ENCODE measurements at regions not wholly inside any gene's neighbourhood (a gene's known extent, or its start where the extent isn't known, plus 50 kb on each side); places are given as distances from the start of the nearest gene placed in this dataset.

GRCh38 chr12:91355150-91356006 lies 172.8 kb upstream of the DCN start:
- Histone ChIP-seq H3F3A (ENCODE audit: insufficient read depth, low read depth) (no peaks in the 10 kb centered on the region), H3K4me1 (replicated peaks; ENCODE audit: insufficient read depth) (no peaks in the 10 kb centered on the region; the same call in 1 of the 2 replicates), H3K9me2 (ENCODE audit: insufficient read depth) (no peaks in the 10 kb centered on the region), H3K79me2 (ENCODE audit: low read depth) (no peaks in the 10 kb centered on the region), H3K4me2 (no peak overlapping the region), H4K20me1 (ENCODE audit: insufficient read depth) (no peaks in the 10 kb centered on the region), H2AFZ (no peak overlapping the region), H3K36me3 (ENCODE audit: low read depth) (no peaks in the 10 kb centered on the region), H3K4me3 (no peak overlapping the region), H3K27me3 (ENCODE audit: insufficient read depth, low read depth) (no peaks in the 10 kb centered on the region), H3K9me3 (ENCODE audit: insufficient read depth, low read depth) (no peaks in the 10 kb centered on the region), H3K27ac (no peak overlapping the region)
- ChIA-PET CTCF (interaction anchor here (1.0 to 1.3 kb wide), 2 partner anchors 377 to 411 kb away, joined by 3 to 4 read pairs; no protein-coding TSS in a partner anchor), POLR2A (ENCODE audit: unreplicated experiment) (no interaction called here)
- BruUV-seq (replicated peaks), result no TSS peak
- no peak for TF ChIP-seq EZH2 (IDR thresholded peaks at IDR 0.05; ENCODE audit: low read depth)
- peak; percentile 86 for TF ChIP-seq CTCF (conservative IDR thresholded peaks at IDR 0.05)
- intact Hi-C loops (cut with micrococcal nuclease; ENCODE audit: unreplicated experiment), result loop anchor here (1.0 to 10.0 kb wide), 4 partner anchors 251 to 411 kb away; no protein-coding TSS in a partner anchor
- peak; percentile 44 to 55 for DNase-seq

GRCh38 chr12:91353266-91353665 lies 170.6 kb upstream of the DCN start:
- no peak overlapping the region for H3K4me3 ChIP-seq
- TF ChIP-seq EZH2 (IDR thresholded peaks at IDR 0.05; ENCODE audit: low read depth) (no peak), CTCF (conservative IDR thresholded peaks at IDR 0.05) (no peak)
- no peaks in the 10 kb centered on the region for H4K20me1 ChIP-seq (ENCODE audit: insufficient read depth)
- ChIA-PET CTCF (no interaction called here), POLR2A (ENCODE audit: unreplicated experiment) (no interaction called here)
- no peaks in the 10 kb centered on the region for H3K79me2 ChIP-seq (ENCODE audit: low read depth)
- no peak overlapping the region for H2AFZ ChIP-seq
- BruUV-seq (replicated peaks), result no TSS peak
- no peaks in the 10 kb centered on the region for H3K27me3 ChIP-seq (ENCODE audit: insufficient read depth, low read depth)
- H3K36me3 ChIP-seq (ENCODE audit: low read depth), result no peaks in the 10 kb centered on the region
- intact Hi-C loops (cut with micrococcal nuclease; ENCODE audit: unreplicated experiment), result loop anchor here (10.0 kb wide), 1 partner anchor 248 kb away; no protein-coding TSS in a partner anchor
- no peaks in the 10 kb centered on the region for H3F3A ChIP-seq (ENCODE audit: insufficient read depth, low read depth)
- no peaks in the 10 kb centered on the region for H3K9me3 ChIP-seq (ENCODE audit: insufficient read depth, low read depth)
- no peaks in the 10 kb centered on the region for H3K9me2 ChIP-seq (ENCODE audit: insufficient read depth)
- no peaks in the 10 kb centered on the region; the same call in 1 of the 2 replicates for H3K4me1 ChIP-seq (replicated peaks; ENCODE audit: insufficient read depth)
- DNase-seq, result no peak
- no peak overlapping the region for H3K27ac ChIP-seq
- H3K4me2 ChIP-seq, result no peak overlapping the region

- Histone ChIP-seq H3K4me2 (no peak overlapping the region), H3K79me2 (ENCODE audit: low read depth) (no peaks in the 10 kb centered on the region), H3K27me3 (ENCODE audit: insufficient read depth, low read depth) (no peaks in the 10 kb centered on the region), H3K9me3 (ENCODE audit: insufficient read depth, low read depth) (no peaks in the 10 kb centered on the region), H4K20me1 (ENCODE audit: insufficient read depth) (no peaks in the 10 kb centered on the region), H3K27ac (no peak overlapping the region), H3F3A (ENCODE audit: insufficient read depth, low read depth) (no peaks in the 10 kb centered on the region), H3K4me3 (no peak overlapping the region), H2AFZ (no peak overlapping the region), H3K9me2 (ENCODE audit: insufficient read depth) (no peaks in the 10 kb centered on the region), H3K36me3 (ENCODE audit: low read depth) (no peaks in the 10 kb centered on the region), H3K4me1 (replicated peaks; ENCODE audit: insufficient read depth) (no peaks in the 10 kb centered on the region)
- intact Hi-C loops (cut with micrococcal nuclease; ENCODE audit: unreplicated experiment), result no loop called here
- BruUV-seq (replicated peaks), result no TSS peak
- ChIA-PET POLR2A (ENCODE audit: unreplicated experiment) (no interaction called here), CTCF (interaction anchor here (1.1 kb wide), 1 partner anchor 17 kb away, joined by 3 read pairs; no protein-coding TSS in a partner anchor)
- TF ChIP-seq CTCF (conservative IDR thresholded peaks at IDR 0.05) (no peak), EZH2 (IDR thresholded peaks at IDR 0.05; ENCODE audit: low read depth) (no peak)
- no peak for DNase-seq
These were observed 166.9 kb upstream of the DCN start for GRCh38 chr12:91349476-91349875.

Data from PC-9 (cell line).